GM19438 (cell line): ENCODE measurements at regions not wholly inside any gene's neighbourhood (a gene's known extent, or its start where the extent isn't known, plus 50 kb on each side); places are given as distances from the start of the nearest gene placed in this dataset.
"Not testable (repeated sequence)": the region's sequence is repeated elsewhere in the genome, so short reads cannot be mapped to it uniquely, and the experiment has no call there.

Source experiments
- ATAC-seq: cut with Tn5 transposase; IDR thresholded peaks from one replicate; pipeline ENCODE4 v1.9.1; 2021; ENCODE audit warnings: low read depth; ENCODE audit not compliant: unreplicated experiment

GRCh38 chr1:58206749-58207148, 339.8 kb downstream of the OMA1 start:
- no peak for ATAC-seq

GRCh38 chr1:58204284-58204683, 342.2 kb downstream of the OMA1 start:
- no peak for ATAC-seq

GRCh38 chr1:58201492-58202106, 344.9 kb downstream of the OMA1 start:
- ATAC-seq: no peak

GRCh38 chr1:58200437-58200836, 346.1 kb downstream of the OMA1 start:
- no peak for ATAC-seq

GRCh38 chr1:58197811-58198210, 348.7 kb downstream of the OMA1 start:
- no peak for ATAC-seq

- ATAC-seq: no peak
Observed at GRCh38 chr1:58190267-58190988, 356.1 kb downstream of the OMA1 start.

GRCh38 chr1:58189453-58189852, 357.1 kb downstream of the OMA1 start:
- no peak for ATAC-seq

- ATAC-seq: no peak
Observed at GRCh38 chr1:58183286-58183685, 363.2 kb downstream of the OMA1 start.

- ATAC-seq: no peak
Observed at GRCh38 chr1:58180537-58180936, 366.0 kb downstream of the OMA1 start.

- ATAC-seq: not testable (repeated sequence)
Observed at GRCh38 chr1:58169160-58169559, 377.4 kb downstream of the OMA1 start.

- not testable (repeated sequence) for ATAC-seq
Observed at GRCh38 chr1:58167131-58167530, 379.4 kb downstream of the OMA1 start.

- ATAC-seq: no peak
Observed at GRCh38 chr1:58166417-58166816, 380.1 kb downstream of the OMA1 start.

- no peak for ATAC-seq
Observed at GRCh38 chr1:58165073-58165472, 381.5 kb downstream of the OMA1 start.

GRCh38 chr1:58162952-58163550, 383.5 kb downstream of the OMA1 start:
- ATAC-seq: no peak

GRCh38 chr1:58159434-58159830, 387.1 kb downstream of the OMA1 start:
- no peak for ATAC-seq

GRCh38 chr1:58158506-58159433, 387.8 kb downstream of the OMA1 start:
- no peak for ATAC-seq

GRCh38 chr1:58158016-58158415, 388.5 kb downstream of the OMA1 start:
- ATAC-seq: no peak

GRCh38 chr1:58157256-58157655, 389.3 kb downstream of the OMA1 start:
- no peak for ATAC-seq

- ATAC-seq: no peak
Observed at GRCh38 chr1:58156831-58157230, 389.7 kb downstream of the OMA1 start.

GRCh38 chr1:58156124-58156468, 390.4 kb downstream of the OMA1 start:
- no peak for ATAC-seq
